ENCODE measurements at regions not wholly inside any gene's neighbourhood (a gene's known extent, or its start where the extent isn't known, plus 50 kb on each side); places are given as distances from the start of the nearest gene placed in this dataset.
"Not testable (repeated sequence)": the region's sequence is repeated elsewhere in the genome, so short reads cannot be mapped to it uniquely, and the experiment has no call there.

DNA sequence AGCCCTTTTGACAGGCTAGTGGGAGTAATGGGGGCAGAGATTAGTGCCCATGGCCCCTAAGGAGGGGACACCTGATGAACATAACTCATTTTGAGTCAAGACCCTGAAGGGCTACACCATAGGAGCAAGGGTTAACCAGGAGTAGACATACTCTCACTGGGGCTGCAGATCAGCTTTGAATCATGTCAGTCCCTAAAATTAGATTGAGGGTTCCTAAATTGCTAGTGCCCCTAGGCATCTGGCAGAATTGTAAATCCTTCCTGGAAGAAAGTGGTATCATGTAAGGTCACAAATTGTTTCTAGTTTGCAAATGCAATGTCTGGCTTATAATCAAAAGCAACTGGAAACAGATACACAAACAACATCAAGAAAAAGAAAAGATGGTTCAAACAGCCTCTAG, 52.1 kb upstream of the LRRC37A2 start:
- H3K27ac ChIP-seq (ENCODE audit: extremely low read length, insufficient read depth, low read length); DNase-seq (ENCODE audit: low spot score); H3K9me3 ChIP-seq (ENCODE audit: low read length); H2AFZ ChIP-seq (ENCODE audit: low read length); ATAC-seq; H3K4me1 ChIP-seq (ENCODE audit: insufficient read depth, low read length); H3K36me3 ChIP-seq (replicated peaks in 1 of 2; ENCODE audit: control insufficient read depth in 1 of 2, insufficient read depth in 2 of 2, low read length in 2 of 2); H3K9ac ChIP-seq (ENCODE audit: insufficient read depth, low read depth, low read length); H3K4me2 ChIP-seq (ENCODE audit: low read depth, low read length); in situ Hi-C loops (cut with HindIII; ENCODE audit: extremely low pct_ligation_motif_present, low pct_unique_long_range_greater_than_20kb); CTCF ChIA-PET (ENCODE audit: low intra/inter-chr PET ratio, low total read pairs); BruUV-seq (replicated peaks); FAIRE-seq; POLR2A ChIA-PET; intact Hi-C loops (cut with micrococcal nuclease; ENCODE audit: unreplicated experiment); H3K4me3 ChIP-seq (replicated peaks in 1 of 3; ENCODE audit: insufficient read depth in 1 of 3, low read depth in 2 of 3, low read length in 3 of 3); H3K79me2 ChIP-seq (ENCODE audit: insufficient read depth, low read length); H3K27me3 ChIP-seq (ENCODE audit: control insufficient read depth in 1 of 2, insufficient read depth in 2 of 2, low read length in 2 of 2); H4K20me1 ChIP-seq (ENCODE audit: insufficient read depth, low read length): not testable (repeated sequence)

DNA sequence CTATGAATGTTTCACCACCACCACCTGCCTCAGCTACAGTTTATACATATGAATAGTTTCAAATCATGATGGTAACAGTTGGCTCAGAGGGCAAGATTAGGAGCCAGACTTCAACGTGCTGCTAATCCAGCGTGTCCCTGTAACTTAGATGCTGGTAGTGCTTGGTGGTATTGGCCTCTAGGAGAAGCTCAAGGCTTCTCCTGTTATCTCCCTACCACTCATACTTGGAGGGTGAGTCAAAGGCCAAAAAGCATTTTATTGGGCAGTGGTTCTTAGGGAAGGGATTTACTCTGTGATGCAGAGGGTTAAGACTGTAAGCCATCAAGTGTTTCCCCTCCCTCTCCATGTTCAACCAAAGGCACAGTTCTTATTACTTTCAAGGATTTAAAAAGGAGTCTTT, 57.2 kb upstream of the LRRC37A2 start:
- CTCF ChIA-PET (ENCODE audit: low intra/inter-chr PET ratio, low total read pairs); H3K4me2 ChIP-seq (ENCODE audit: low read depth, low read length); ATAC-seq; BruUV-seq (replicated peaks); in situ Hi-C loops (cut with HindIII; ENCODE audit: extremely low pct_ligation_motif_present, low pct_unique_long_range_greater_than_20kb); H3K4me3 ChIP-seq (replicated peaks in 1 of 3; ENCODE audit: insufficient read depth in 1 of 3, low read depth in 2 of 3, low read length in 3 of 3); H3K79me2 ChIP-seq (ENCODE audit: insufficient read depth, low read length); H3K9ac ChIP-seq (ENCODE audit: insufficient read depth, low read depth, low read length); H3K36me3 ChIP-seq (replicated peaks in 1 of 2; ENCODE audit: control insufficient read depth in 1 of 2, insufficient read depth in 2 of 2, low read length in 2 of 2); H4K20me1 ChIP-seq (ENCODE audit: insufficient read depth, low read length); DNase-seq (ENCODE audit: low spot score); POLR2A ChIA-PET; FAIRE-seq; intact Hi-C loops (cut with micrococcal nuclease; ENCODE audit: unreplicated experiment); H3K4me1 ChIP-seq (ENCODE audit: insufficient read depth, low read length); H2AFZ ChIP-seq (ENCODE audit: low read length); H3K27ac ChIP-seq (ENCODE audit: extremely low read length, insufficient read depth, low read length); H3K27me3 ChIP-seq (ENCODE audit: control insufficient read depth in 1 of 2, insufficient read depth in 2 of 2, low read length in 2 of 2); H3K9me3 ChIP-seq (ENCODE audit: low read length): not testable (repeated sequence)
- no CpG with 5 or more reads among the region's 2 CpGs for WGBS (ENCODE audit: low lambda C conversion rate)

DNA sequence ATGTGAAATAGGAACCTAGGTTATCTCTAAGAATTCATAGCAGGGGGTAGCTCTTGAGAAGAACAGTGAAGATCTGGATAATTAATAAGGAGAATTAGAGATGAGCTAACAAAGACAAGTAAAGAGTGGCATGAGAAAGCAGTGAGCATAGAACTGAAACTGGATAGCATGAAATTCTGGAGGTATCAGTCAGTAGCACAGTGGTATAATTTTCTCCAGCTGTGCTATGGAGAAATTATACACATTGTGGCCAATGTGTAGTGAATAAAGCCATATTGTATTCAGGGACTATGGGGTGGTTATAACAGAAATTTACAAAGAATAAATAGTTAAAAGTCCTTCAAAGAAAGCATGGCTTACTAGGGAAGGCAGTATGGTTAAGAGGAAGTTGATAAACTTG, 57.7 kb upstream of the LRRC37A2 start:
- CTCF ChIA-PET (ENCODE audit: low intra/inter-chr PET ratio, low total read pairs); H3K4me2 ChIP-seq (ENCODE audit: low read depth, low read length); H3K4me3 ChIP-seq (replicated peaks in 1 of 3; ENCODE audit: insufficient read depth in 1 of 3, low read depth in 2 of 3, low read length in 3 of 3); H3K27ac ChIP-seq (ENCODE audit: extremely low read length, insufficient read depth, low read length); H3K36me3 ChIP-seq (replicated peaks in 1 of 2; ENCODE audit: control insufficient read depth in 1 of 2, insufficient read depth in 2 of 2, low read length in 2 of 2); intact Hi-C loops (cut with micrococcal nuclease; ENCODE audit: unreplicated experiment); DNase-seq (ENCODE audit: low spot score); in situ Hi-C loops (cut with HindIII; ENCODE audit: extremely low pct_ligation_motif_present, low pct_unique_long_range_greater_than_20kb); H2AFZ ChIP-seq (ENCODE audit: low read length); BruUV-seq (replicated peaks); H3K4me1 ChIP-seq (ENCODE audit: insufficient read depth, low read length); FAIRE-seq; H3K27me3 ChIP-seq (ENCODE audit: control insufficient read depth in 1 of 2, insufficient read depth in 2 of 2, low read length in 2 of 2); H3K79me2 ChIP-seq (ENCODE audit: insufficient read depth, low read length); H3K9me3 ChIP-seq (ENCODE audit: low read length); H3K9ac ChIP-seq (ENCODE audit: insufficient read depth, low read depth, low read length); ATAC-seq; H4K20me1 ChIP-seq (ENCODE audit: insufficient read depth, low read length); POLR2A ChIA-PET: not testable (repeated sequence)

GRCh38 chr17:46453077-46453476, 59.2 kb upstream of the LRRC37A2 start:
- H3K9ac ChIP-seq (ENCODE audit: insufficient read depth, low read depth, low read length); in situ Hi-C loops (cut with HindIII; ENCODE audit: extremely low pct_ligation_motif_present, low pct_unique_long_range_greater_than_20kb); BruUV-seq (replicated peaks); CTCF ChIA-PET (ENCODE audit: low intra/inter-chr PET ratio, low total read pairs); POLR2A ChIA-PET; H4K20me1 ChIP-seq (ENCODE audit: insufficient read depth, low read length); ATAC-seq; DNase-seq (ENCODE audit: low spot score); H3K4me2 ChIP-seq (ENCODE audit: low read depth, low read length); H3K9me3 ChIP-seq (ENCODE audit: low read length); H3K27ac ChIP-seq (ENCODE audit: extremely low read length, insufficient read depth, low read length); H3K4me1 ChIP-seq (ENCODE audit: insufficient read depth, low read length); FAIRE-seq; H3K4me3 ChIP-seq (replicated peaks in 1 of 3; ENCODE audit: insufficient read depth in 1 of 3, low read depth in 2 of 3, low read length in 3 of 3); intact Hi-C loops (cut with micrococcal nuclease; ENCODE audit: unreplicated experiment); H2AFZ ChIP-seq (ENCODE audit: low read length); H3K27me3 ChIP-seq (ENCODE audit: control insufficient read depth in 1 of 2, insufficient read depth in 2 of 2, low read length in 2 of 2); H3K79me2 ChIP-seq (ENCODE audit: insufficient read depth, low read length); H3K36me3 ChIP-seq (replicated peaks in 1 of 2; ENCODE audit: control insufficient read depth in 1 of 2, insufficient read depth in 2 of 2, low read length in 2 of 2): not testable (repeated sequence)
- no CpG with 5 or more reads among the region's 4 CpGs for WGBS (ENCODE audit: low lambda C conversion rate)

DNA sequence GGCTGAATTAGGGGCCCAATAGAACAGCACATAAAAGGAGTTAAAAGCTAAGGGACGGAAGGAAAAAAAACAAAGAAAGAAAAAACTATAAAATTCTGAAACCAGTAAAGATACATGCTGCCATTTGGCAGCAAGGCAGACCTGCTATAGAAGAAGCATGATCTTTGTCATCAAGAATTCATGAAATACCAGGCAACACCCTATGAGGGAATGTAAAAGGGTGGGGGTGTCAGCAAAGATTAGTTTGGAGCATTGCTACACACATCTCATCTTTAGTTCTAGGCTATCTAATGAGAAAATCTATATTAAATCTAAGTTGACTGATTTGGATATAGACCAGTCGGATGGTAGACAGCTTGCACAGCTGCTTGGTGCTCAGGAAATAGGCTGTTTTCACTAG, 66.4 kb upstream of the LRRC37A2 start:
- H3K9me3 ChIP-seq (ENCODE audit: low read length); BruUV-seq (replicated peaks); FAIRE-seq; intact Hi-C loops (cut with micrococcal nuclease; ENCODE audit: unreplicated experiment); H4K20me1 ChIP-seq (ENCODE audit: insufficient read depth, low read length); H3K36me3 ChIP-seq (replicated peaks in 1 of 2; ENCODE audit: control insufficient read depth in 1 of 2, insufficient read depth in 2 of 2, low read length in 2 of 2); DNase-seq (ENCODE audit: low spot score); H3K27ac ChIP-seq (ENCODE audit: extremely low read length, insufficient read depth, low read length); ATAC-seq; H3K4me2 ChIP-seq (ENCODE audit: low read depth, low read length); CTCF ChIA-PET (ENCODE audit: low intra/inter-chr PET ratio, low total read pairs); in situ Hi-C loops (cut with HindIII; ENCODE audit: extremely low pct_ligation_motif_present, low pct_unique_long_range_greater_than_20kb); H3K4me3 ChIP-seq (replicated peaks in 1 of 3; ENCODE audit: insufficient read depth in 1 of 3, low read depth in 2 of 3, low read length in 3 of 3); H3K4me1 ChIP-seq (ENCODE audit: insufficient read depth, low read length); POLR2A ChIA-PET; H3K9ac ChIP-seq (ENCODE audit: insufficient read depth, low read depth, low read length); H3K79me2 ChIP-seq (ENCODE audit: insufficient read depth, low read length); H3K27me3 ChIP-seq (ENCODE audit: control insufficient read depth in 1 of 2, insufficient read depth in 2 of 2, low read length in 2 of 2); H2AFZ ChIP-seq (ENCODE audit: low read length): not testable (repeated sequence)
- WGBS (ENCODE audit: low lambda C conversion rate): no CpG with 5 or more reads among the region's 2 CpGs

Data from HepG2 (cell line).